ENCODE measurements at regions not wholly inside any gene's neighbourhood (a gene's known extent, or its start where the extent isn't known, plus 50 kb on each side); places are given as distances from the start of the nearest gene placed in this dataset.

DNA sequence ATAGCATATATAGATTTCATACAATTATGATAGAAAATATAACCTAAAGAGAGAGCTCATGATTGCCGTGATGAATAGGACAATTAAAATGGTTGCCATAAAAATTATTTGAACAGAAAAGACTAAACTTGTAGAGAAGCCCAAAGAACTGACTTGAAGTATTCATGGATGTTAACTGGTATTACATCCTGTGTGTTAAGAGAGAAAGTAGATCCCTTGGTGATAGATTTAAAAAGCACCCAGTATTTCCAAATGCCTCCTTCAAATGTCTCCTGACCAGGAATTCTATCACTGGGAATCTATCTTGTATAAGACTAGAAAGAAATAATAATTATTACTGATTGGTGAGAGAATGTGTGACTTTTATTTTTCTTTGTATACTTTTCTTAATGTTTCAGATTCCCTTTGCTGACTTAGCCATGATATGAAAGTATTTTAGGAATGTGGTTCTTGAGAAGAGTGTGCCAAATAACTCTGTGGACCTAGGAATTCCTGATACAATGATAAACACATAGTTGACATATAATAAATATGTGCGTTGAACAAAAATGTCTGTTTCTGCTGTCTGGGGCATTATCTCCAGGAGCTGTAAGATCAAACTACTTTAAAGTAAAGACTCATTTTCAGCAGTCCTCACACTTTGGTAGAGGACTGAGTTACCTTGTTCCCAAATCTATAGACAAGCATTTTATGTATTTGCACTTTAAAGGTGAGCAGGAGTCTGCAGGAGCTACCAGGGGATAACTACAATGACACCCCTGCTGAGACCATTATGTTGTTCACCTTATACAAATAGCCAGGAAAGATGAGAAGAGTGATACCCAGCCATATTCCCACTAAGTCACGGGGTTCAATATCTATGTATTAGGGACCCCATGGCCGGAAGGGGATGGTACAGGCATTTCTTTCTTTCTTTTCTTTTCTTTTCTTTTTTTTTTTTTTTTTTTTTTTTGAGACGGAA, 211.1 kb upstream of the TLE4 start:
- Mint-ChIP-seq H3K36me3 (ENCODE audit: low read depth) (no peaks in the 10 kb centered on the region), H3K27me3 (ENCODE audit: low read depth) (no peaks in the 10 kb centered on the region), H3K27ac (ENCODE audit: unreplicated experiment) (no peak overlapping the region), H3K9me3 (no peaks in the 10 kb centered on the region), H3K4me3 (no peak overlapping the region), H3K4me1 (no peaks in the 10 kb centered on the region)
- no peak for TF ChIP-seq CTCF (conservative IDR thresholded peaks at IDR 0.05)
- DNase-seq (ENCODE audit: low read depth, low spot score) = no peak

- H3K27ac Mint-ChIP-seq (ENCODE audit: unreplicated experiment) = no peak overlapping the region
- no peak overlapping the region for H3K4me3 Mint-ChIP-seq
- no peak for TF ChIP-seq CTCF (conservative IDR thresholded peaks at IDR 0.05)
- H3K27me3 Mint-ChIP-seq (ENCODE audit: low read depth) = no peaks in the 10 kb centered on the region
- DNase-seq (ENCODE audit: low read depth, low spot score) = no peak
- no peaks in the 10 kb centered on the region for H3K9me3 Mint-ChIP-seq
- H3K4me1 Mint-ChIP-seq = no peaks in the 10 kb centered on the region
- H3K36me3 Mint-ChIP-seq (ENCODE audit: low read depth) = no peaks in the 10 kb centered on the region
Observed at GRCh38 chr9:79362100-79363081, 209.4 kb upstream of the TLE4 start.

DNA sequence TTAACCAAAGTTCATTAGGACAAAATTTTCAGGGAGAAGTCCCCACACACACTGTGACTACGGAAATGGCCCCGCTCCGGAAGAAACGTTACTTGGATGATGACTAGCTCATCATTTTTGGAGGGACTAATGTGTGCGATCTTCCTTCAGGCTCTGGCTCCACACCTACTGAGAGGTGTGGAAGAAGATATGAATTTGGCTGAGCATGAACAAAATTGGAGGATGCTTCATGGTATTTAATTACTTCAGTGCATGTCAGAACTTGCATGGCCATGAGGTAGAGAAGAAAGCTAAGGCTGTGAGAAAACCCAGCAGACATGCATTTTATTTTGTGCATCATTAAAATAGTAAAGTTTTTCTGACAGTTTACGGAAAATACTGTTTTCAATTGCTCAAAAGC, 202.1 kb upstream of the TLE4 start:
- Mint-ChIP-seq H3K4me3 (no peak overlapping the region), H3K27me3 (ENCODE audit: low read depth) (no peaks in the 10 kb centered on the region), H3K9me3 (peaks cover 2% of the 10 kb centered on the region), H3K36me3 (ENCODE audit: low read depth) (no peaks in the 10 kb centered on the region), H3K27ac (ENCODE audit: unreplicated experiment) (no peak overlapping the region), H3K4me1 (no peaks in the 10 kb centered on the region)
- TF ChIP-seq CTCF (conservative IDR thresholded peaks at IDR 0.05) = no peak
- DNase-seq (ENCODE audit: low read depth, low spot score) = no peak

GRCh38 chr9:79371301-79371700, 200.5 kb upstream of the TLE4 start:
- Mint-ChIP-seq H3K4me1 (no peaks in the 10 kb centered on the region), H3K36me3 (ENCODE audit: low read depth) (no peaks in the 10 kb centered on the region), H3K4me3 (no peak overlapping the region), H3K9me3 (peaks cover 2% of the 10 kb centered on the region), H3K27ac (ENCODE audit: unreplicated experiment) (no peak overlapping the region), H3K27me3 (ENCODE audit: low read depth) (no peaks in the 10 kb centered on the region)
- TF ChIP-seq CTCF (conservative IDR thresholded peaks at IDR 0.05) = no peak
- DNase-seq (ENCODE audit: low read depth, low spot score) = no peak

DNA sequence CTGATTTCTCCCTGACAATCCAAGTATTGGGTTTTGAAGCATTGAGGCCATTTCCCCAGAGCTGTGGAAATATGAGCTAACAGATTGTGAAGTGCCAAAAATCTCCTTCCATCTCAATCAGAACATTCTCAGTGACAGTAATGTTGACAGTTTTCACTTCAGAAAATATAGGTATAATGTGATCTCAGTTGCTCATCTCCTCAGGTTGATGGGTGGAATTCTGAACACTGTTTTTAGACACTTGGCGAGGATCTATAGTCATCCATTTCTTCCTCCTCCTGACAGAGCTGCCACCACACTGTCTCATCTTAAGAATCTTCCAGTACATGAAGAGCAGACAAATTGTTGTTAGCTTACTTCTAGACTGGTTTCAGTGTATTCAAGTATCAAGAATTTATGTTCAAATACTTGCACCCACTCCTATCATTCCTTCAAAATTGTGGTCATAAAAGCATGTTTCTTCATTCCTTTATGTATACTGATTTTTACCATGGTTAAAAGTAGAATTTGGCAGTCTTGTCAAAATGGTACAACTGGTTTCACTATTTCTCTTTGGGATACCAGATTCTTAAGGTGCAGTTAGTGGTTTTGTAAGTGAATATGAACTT, 199.7 kb upstream of the TLE4 start:
- no peak for DNase-seq (ENCODE audit: low read depth, low spot score)
- no peaks in the 10 kb centered on the region for H3K27me3 Mint-ChIP-seq (ENCODE audit: low read depth)
- H3K27ac Mint-ChIP-seq (ENCODE audit: unreplicated experiment) = no peak overlapping the region
- TF ChIP-seq CTCF (conservative IDR thresholded peaks at IDR 0.05) = no peak
- peaks cover 2% of the 10 kb centered on the region for H3K4me1 Mint-ChIP-seq
- H3K36me3 Mint-ChIP-seq (ENCODE audit: low read depth) = no peaks in the 10 kb centered on the region
- H3K4me3 Mint-ChIP-seq = no peak overlapping the region
- peaks cover 2% of the 10 kb centered on the region for H3K9me3 Mint-ChIP-seq

Data from neural crest cell (in vitro differentiated cells).